ENCODE measurements at regions not wholly inside any gene's neighbourhood (a gene's known extent, or its start where the extent isn't known, plus 50 kb on each side); places are given as distances from the start of the nearest gene placed in this dataset.

DNA sequence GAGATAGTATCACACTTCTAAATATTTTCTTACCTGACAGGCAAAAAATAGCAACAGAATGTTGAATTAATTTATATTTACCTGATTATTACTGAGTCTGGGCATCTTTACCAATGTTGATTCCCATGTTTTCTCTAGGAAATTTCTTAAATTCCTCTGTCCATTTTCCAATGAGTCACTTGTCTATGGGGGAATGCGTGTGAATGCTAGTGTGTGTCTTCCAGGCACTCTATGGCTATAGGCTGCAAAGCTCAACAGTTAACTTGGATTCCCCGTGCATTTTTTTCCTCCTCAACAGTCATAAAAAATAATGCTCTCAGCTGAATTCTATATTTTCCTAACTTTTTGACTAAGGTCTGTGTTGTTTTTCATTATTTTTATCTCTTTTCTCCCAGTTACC is 1385.8 kb upstream of the FLRT2 start:
- no peak for TF ChIP-seq POLR2A (IDR thresholded peaks at IDR 0.05; ENCODE audit: low read depth, low read length)
- TF ChIP-seq, protein P1, sequence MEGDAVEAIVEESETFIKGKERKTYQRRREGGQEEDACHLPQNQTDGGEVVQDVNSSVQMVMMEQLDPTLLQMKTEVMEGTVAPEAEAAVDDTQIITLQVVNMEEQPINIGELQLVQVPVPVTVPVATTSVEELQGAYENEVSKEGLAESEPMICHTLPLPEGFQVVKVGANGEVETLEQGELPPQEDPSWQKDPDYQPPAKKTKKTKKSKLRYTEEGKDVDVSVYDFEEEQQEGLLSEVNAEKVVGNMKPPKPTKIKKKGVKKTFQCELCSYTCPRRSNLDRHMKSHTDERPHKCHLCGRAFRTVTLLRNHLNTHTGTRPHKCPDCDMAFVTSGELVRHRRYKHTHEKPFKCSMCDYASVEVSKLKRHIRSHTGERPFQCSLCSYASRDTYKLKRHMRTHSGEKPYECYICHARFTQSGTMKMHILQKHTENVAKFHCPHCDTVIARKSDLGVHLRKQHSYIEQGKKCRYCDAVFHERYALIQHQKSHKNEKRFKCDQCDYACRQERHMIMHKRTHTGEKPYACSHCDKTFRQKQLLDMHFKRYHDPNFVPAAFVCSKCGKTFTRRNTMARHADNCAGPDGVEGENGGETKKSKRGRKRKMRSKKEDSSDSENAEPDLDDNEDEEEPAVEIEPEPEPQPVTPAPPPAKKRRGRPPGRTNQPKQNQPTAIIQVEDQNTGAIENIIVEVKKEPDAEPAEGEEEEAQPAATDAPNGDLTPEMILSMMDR (IDR thresholded peaks at IDR 0.05; ENCODE audit: extremely low read depth in 1 of 2, insufficient read depth in 1 of 2, low read depth in 1 of 2, low read length in 2 of 2) = no peak
- no peak for TF ChIP-seq POLR2AphosphoS5 (IDR thresholded peaks at IDR 0.05; ENCODE audit: insufficient read depth, low read depth, low read length)
- no peak for TF ChIP-seq EZH2 (IDR thresholded peaks at IDR 0.05; ENCODE audit: borderline replicate concordance, low read depth, low read length, severe bottlenecking)
- peak; percentile 46 for TF ChIP-seq FOS (IDR thresholded peaks at IDR 0.05; ENCODE audit: borderline replicate concordance, insufficient read depth, low read length)
- TF ChIP-seq JUN (IDR thresholded peaks at IDR 0.05; ENCODE audit: borderline replicate concordance, insufficient read depth, insufficient read length, low read depth) = peak; percentile 46
- TF ChIP-seq, protein P2, sequence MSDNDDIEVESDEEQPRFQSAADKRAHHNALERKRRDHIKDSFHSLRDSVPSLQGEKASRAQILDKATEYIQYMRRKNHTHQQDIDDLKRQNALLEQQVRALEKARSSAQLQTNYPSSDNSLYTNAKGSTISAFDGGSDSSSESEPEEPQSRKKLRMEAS (IDR thresholded peaks at IDR 0.05; ENCODE audit: insufficient read depth, insufficient read length) = no peak
